ENCODE measurements at regions not wholly inside any gene's neighbourhood (a gene's known extent, or its start where the extent isn't known, plus 50 kb on each side); places are given as distances from the start of the nearest gene placed in this dataset.

DNA sequence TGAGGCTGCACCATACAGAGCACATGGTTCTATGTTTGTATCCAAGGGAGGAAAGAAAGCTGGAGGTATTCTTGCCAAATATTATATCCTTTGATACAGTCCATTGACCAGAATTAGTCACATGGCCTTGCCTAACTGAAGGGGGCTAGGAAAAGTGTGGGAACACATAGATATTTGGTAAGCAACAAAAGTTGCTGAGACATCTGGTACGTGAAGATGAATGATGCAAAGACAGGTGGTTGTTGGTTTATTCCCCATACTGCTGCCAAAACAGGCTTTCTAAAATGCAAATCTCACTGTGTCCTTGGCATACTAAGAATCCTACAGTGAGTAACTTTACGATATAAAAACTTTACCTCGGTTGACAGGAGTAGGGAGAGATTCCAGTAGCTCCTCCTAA, 162.2 kb downstream of the VGLL3 start:
- TF ChIP-seq, protein P1, sequence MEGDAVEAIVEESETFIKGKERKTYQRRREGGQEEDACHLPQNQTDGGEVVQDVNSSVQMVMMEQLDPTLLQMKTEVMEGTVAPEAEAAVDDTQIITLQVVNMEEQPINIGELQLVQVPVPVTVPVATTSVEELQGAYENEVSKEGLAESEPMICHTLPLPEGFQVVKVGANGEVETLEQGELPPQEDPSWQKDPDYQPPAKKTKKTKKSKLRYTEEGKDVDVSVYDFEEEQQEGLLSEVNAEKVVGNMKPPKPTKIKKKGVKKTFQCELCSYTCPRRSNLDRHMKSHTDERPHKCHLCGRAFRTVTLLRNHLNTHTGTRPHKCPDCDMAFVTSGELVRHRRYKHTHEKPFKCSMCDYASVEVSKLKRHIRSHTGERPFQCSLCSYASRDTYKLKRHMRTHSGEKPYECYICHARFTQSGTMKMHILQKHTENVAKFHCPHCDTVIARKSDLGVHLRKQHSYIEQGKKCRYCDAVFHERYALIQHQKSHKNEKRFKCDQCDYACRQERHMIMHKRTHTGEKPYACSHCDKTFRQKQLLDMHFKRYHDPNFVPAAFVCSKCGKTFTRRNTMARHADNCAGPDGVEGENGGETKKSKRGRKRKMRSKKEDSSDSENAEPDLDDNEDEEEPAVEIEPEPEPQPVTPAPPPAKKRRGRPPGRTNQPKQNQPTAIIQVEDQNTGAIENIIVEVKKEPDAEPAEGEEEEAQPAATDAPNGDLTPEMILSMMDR (IDR thresholded peaks at IDR 0.05): no peak
- TF ChIP-seq, protein P2, sequence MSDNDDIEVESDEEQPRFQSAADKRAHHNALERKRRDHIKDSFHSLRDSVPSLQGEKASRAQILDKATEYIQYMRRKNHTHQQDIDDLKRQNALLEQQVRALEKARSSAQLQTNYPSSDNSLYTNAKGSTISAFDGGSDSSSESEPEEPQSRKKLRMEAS (CRISPR knock-in tag; IDR thresholded peaks at IDR 0.05): no peak
- no peak for TF ChIP-seq ZBTB21 (CRISPR knock-in tag; IDR thresholded peaks at IDR 0.05; ENCODE audit: borderline replicate concordance)
- no peak for TF ChIP-seq CREB1 (CRISPR knock-in tag; IDR thresholded peaks at IDR 0.05)
- TF ChIP-seq, protein P3, sequence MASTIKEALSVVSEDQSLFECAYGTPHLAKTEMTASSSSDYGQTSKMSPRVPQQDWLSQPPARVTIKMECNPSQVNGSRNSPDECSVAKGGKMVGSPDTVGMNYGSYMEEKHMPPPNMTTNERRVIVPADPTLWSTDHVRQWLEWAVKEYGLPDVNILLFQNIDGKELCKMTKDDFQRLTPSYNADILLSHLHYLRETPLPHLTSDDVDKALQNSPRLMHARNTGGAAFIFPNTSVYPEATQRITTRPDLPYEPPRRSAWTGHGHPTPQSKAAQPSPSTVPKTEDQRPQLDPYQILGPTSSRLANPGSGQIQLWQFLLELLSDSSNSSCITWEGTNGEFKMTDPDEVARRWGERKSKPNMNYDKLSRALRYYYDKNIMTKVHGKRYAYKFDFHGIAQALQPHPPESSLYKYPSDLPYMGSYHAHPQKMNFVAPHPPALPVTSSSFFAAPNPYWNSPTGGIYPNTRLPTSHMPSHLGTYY (CRISPR knock-in tag; IDR thresholded peaks at IDR 0.05): no peak
- no peak for TF ChIP-seq FOXP1 (CRISPR knock-in tag; IDR thresholded peaks at IDR 0.05; ENCODE audit: borderline replicate concordance)
- no peak for TF ChIP-seq ZNF263 (CRISPR knock-in tag; IDR thresholded peaks at IDR 0.05; ENCODE audit: low read depth)
- TF ChIP-seq ZNF281 (CRISPR knock-in tag; IDR thresholded peaks at IDR 0.05): no peak
- no peak for TF ChIP-seq ZNF121 (CRISPR knock-in tag; IDR thresholded peaks at IDR 0.05)
- no peak for TF ChIP-seq SMAD3 (CRISPR knock-in tag; IDR thresholded peaks at IDR 0.05; ENCODE audit: borderline replicate concordance)
- TF ChIP-seq FOXK1 (CRISPR knock-in tag; IDR thresholded peaks at IDR 0.05): no peak

Data from WTC11 (cell line).